Body of pancreas (tissue), 4 donors: ENCODE measurements at regions not wholly inside any gene's neighbourhood (a gene's known extent, or its start where the extent isn't known, plus 50 kb on each side); places are given as distances from the start of the nearest gene placed in this dataset.

Experiments used
- POLR2A ChIP-seq, 3 donors: fragments of 450-650 bp; IDR thresholded peaks; one replicate each; pipeline ENCODE4 v1.6.1; 2016; ENCODE audit warnings: antibody characterized with exemption in 3 of 3, mild to moderate bottlenecking in 2 of 3
- TF ChIP-seq, protein P1 (sequence below), 7 experiments: fragments of 450-650 bp in 4 of 7; fragments of 200-600 bp in 3 of 7; sonication (generic) in 3 of 7; IDR thresholded peaks; one replicate each; pipeline ENCODE4 v1.5.1; 2016 to 2019; ENCODE audit warnings: antibody characterized with exemption in 7 of 7

DNA sequence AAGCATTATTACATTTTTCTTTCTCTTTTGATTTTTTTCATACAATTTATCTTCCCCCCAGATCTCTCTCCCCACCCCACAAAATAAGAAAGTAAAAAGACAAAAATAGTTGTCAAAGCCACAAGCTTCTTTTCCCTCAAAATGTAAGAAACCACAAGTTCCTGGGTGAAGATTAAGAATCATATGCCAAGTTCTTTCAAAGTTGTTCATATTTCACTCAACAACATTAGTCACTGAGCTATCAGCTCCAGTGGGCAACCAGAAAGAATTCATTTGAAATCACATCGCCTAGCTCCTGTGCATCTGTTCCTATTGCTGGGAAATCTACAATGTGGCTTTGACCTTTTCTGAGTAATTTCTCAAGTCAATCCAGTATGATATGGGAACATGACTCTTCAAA lies 681.6 kb upstream of the ARPP21 start:
- TF ChIP-seq POLR2A (IDR thresholded peaks at IDR 0.05) = no peak
- TF ChIP-seq, protein P1, sequence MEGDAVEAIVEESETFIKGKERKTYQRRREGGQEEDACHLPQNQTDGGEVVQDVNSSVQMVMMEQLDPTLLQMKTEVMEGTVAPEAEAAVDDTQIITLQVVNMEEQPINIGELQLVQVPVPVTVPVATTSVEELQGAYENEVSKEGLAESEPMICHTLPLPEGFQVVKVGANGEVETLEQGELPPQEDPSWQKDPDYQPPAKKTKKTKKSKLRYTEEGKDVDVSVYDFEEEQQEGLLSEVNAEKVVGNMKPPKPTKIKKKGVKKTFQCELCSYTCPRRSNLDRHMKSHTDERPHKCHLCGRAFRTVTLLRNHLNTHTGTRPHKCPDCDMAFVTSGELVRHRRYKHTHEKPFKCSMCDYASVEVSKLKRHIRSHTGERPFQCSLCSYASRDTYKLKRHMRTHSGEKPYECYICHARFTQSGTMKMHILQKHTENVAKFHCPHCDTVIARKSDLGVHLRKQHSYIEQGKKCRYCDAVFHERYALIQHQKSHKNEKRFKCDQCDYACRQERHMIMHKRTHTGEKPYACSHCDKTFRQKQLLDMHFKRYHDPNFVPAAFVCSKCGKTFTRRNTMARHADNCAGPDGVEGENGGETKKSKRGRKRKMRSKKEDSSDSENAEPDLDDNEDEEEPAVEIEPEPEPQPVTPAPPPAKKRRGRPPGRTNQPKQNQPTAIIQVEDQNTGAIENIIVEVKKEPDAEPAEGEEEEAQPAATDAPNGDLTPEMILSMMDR (IDR thresholded peaks at IDR 0.05) = no peak
